Right lobe of liver (tissue), 4 donors: ENCODE measurements at regions not wholly inside any gene's neighbourhood (a gene's known extent, or its start where the extent isn't known, plus 50 kb on each side); places are given as distances from the start of the nearest gene placed in this dataset.

ENCODE experiments used
- POLR2A ChIP-seq: fragments of 450-650 bp; IDR thresholded peaks from one replicate; pipeline ENCODE4 v1.6.1; 2017; ENCODE audit warnings: antibody characterized with exemption, mild to moderate bottlenecking
- TF ChIP-seq, protein P1 (sequence below), 4 donors: fragments of 200-600 bp in 3 of 4; fragments of 450-650 bp in 1 of 4; IDR thresholded peaks; one replicate each; pipeline versions ENCODE4 v1.5.1 to v1.8.0; 2016 to 2022; ENCODE audit warnings: antibody characterized with exemption in 4 of 4, mild to moderate bottlenecking in 2 of 4
- donor health status: DM: no; HTN: no; CAD: no.
- donor health status: DM: no; HTN: no; CAD: no.
- donor health status: DM: no; HTN: yes; CAD: no.

DNA sequence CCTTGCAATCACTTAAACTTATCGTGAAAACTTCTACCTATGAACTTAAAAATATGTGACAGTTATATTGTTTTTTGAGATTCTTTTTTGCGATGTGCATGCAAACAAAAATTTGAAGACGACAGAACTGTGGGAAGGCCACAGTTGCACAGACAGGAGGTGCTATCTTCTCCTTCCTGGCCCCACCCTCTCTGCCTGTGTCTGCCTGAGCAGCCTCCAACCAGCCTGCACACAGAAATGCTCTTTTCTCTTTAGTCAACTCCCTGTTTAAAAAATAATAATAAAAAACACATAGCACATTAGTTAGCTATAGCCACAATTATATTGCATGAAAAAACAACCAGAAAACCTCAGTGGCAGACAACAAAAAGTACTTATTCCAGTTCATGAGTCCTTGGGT is 212.2 kb downstream of the ZNF621 start:
- TF ChIP-seq, protein P1, sequence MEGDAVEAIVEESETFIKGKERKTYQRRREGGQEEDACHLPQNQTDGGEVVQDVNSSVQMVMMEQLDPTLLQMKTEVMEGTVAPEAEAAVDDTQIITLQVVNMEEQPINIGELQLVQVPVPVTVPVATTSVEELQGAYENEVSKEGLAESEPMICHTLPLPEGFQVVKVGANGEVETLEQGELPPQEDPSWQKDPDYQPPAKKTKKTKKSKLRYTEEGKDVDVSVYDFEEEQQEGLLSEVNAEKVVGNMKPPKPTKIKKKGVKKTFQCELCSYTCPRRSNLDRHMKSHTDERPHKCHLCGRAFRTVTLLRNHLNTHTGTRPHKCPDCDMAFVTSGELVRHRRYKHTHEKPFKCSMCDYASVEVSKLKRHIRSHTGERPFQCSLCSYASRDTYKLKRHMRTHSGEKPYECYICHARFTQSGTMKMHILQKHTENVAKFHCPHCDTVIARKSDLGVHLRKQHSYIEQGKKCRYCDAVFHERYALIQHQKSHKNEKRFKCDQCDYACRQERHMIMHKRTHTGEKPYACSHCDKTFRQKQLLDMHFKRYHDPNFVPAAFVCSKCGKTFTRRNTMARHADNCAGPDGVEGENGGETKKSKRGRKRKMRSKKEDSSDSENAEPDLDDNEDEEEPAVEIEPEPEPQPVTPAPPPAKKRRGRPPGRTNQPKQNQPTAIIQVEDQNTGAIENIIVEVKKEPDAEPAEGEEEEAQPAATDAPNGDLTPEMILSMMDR (IDR thresholded peaks at IDR 0.05): no peak
- no peak for TF ChIP-seq POLR2A
